CD4-positive, alpha-beta T cell treated with Interleukin-15 for 1 hour (primary cell): ENCODE measurements at regions not wholly inside any gene's neighbourhood (a gene's known extent, or its start where the extent isn't known, plus 50 kb on each side); places are given as distances from the start of the nearest gene placed in this dataset.

Experiments used
- DNase-seq: peaks from one replicate; pipeline ENCODE4 v3.0.0-alpha.2; 2020

DNA sequence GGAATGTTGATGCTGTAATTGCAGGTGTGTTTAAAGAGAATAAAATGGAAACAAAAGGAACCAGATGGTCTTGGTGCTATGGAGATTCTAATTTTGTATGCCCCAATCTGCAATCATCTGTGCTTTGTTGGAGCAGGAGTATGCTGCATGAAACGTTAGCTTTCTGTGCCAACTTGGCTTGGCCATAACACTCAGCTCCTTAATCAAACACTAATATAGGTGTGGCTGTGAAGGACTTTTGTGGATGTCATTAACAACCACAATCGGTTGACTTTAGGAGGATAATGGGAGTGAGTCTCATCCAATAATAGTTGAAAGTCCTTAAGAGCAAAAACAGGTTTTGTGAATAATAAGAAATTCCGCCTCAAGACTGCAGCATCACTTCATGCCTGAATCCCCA lies 399.2 kb downstream of the NLGN4X start:
- DNase-seq: no peak

DNA sequence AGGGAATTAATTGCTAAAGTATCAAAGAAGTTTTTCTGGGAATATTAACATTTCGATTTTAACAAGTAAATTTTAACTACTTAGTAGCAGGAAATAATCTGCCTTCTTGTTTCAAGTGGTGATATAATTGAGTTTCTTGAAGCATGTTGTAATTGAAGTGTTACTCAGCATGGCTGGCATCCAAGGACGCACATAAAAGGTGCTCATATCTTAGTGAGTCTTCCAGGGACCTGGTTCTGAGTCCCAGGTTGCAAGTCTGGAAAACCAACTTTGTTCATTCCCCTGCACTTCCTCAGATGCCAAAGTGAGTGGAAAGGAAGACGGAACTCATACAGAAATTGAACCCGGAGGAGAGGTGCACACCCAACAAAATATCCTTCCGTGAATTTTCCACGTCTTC lies 399.6 kb downstream of the NLGN4X start:
- no peak for DNase-seq

DNA sequence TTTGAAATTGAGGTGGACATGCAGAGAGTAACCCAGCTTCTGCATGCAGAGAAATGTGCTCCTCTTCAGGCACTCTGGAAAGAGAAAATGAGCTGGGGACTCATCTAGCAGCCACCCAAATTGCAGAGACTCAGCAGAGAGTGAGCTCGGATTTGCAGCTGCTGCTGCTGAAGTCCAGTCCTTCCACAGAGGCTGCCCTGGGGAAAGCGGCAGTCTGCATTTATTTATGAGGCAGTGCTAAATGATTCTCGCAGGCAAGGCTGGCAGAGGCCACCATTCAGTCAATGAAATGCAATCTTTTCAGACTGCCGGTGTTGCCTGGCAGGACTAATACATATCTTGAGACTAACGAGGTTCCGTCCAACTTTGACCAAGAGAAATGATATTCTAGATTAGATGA lies 404.8 kb downstream of the NLGN4X start:
- DNase-seq: no peak

DNA sequence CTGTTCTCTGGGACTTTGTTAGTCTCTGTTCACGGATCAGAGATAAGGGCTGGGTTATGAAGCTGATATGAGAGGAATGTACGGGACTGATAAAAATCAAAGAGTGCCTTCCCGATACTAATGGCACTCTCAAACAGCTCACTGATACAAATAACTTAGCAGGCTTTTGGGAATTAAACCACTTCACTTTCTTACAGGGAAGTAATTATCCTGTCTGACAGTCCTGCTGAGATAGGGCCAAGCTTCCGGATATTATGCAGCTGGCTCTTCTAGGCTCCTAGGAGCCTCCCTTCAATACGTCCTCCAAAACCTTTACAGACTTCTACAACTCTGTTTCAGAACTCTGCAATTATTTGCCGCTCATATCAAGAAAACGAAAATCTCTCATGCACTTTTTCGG lies 418.0 kb downstream of the NLGN4X start:
- no peak for DNase-seq

DNA sequence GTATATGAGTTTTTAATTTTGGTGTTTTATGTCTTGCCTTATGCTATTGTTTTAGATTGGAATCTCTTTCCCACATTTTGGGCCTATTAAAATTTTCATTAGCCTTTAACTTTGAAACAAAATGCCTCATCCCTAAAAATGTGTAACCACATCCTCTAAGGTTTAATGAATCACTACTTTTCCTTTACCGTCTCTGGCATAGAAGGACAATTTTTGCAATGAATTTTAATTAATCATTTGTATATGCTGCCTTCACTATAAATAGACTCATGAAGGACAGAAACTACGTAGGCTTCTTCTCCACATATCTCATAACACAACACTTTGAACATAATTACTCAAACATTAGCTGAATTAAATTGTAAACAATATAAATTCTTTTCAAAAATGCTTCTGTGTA lies 421.5 kb downstream of the NLGN4X start:
- DNase-seq: no peak

DNA sequence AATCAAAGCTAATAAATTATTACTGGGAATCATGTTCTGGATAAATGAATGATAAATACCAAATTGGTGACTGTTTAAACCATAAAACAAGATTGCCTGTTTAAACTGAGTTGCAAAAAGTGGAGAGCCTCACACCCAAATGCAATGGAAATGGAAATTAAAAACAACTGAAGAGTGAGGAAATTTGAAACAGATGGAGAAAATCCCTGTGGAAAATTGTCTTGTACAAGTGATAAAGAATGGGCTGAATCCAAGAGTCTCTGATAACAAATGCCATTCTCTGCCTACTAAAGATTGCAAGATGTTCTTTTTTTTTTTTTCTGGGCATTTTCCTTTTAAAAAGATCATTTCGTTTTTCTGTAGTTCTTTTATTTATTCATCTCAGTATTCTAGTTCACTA lies 426.3 kb downstream of the NLGN4X start:
- no peak for DNase-seq

DNA sequence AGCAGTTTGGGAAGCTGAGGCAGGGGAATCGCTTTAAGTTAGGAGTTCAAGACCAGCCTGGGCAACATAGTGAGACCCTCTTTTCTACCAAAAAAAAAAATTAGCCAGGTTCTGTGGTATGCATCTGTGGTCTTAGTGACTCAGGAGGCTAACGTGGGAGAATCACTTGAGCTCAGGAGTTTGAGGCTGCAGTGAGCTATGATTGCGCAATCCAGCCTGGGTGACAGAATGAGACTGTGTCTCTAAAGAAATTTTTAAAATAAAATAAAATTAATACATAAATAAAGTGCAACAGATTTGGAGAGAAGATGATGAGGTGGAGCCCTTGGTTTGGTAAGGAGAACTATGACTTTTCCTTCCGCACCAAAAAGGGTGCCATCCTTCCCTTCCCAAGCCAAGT lies 436.9 kb downstream of the NLGN4X start:
- DNase-seq: no peak

DNA sequence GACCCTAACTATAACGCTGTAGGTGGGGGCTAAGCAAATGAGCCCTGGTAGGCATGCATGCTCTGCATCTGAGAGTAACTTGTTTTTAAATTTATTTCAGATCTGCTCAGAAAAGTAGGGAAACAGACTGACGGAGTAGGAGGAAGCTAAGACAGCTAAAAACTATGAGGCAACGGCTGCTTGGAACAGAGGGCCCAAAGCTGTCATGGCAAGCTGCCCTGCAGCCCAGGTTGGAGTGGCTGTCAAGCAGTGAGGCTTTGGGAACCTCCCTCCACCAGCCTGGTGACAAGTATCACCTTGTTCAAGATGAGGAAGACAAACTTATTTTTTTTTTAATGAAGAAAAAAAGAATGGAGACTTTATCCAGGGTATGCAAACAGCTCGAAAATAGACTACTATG lies 439.8 kb downstream of the NLGN4X start:
- no peak for DNase-seq

DNA sequence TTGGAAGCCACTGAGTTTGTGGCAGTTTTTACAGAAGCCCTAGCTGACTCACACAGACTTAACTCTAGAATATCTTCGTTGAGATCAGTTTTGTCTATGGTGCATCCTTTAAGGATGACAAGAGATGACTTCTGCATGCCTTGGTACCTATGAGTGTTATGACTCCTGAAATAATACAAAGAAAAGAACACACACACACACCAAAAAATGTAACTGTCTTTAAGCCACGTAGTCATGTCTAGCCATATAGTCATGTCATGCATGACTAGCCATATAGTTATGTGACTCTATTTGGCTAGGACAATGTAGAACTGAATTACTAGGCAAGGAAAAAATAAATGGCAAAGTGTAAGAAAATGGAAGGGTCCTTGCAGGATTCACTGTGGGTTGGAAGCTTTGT lies 447.8 kb downstream of the NLGN4X start:
- DNase-seq: no peak

DNA sequence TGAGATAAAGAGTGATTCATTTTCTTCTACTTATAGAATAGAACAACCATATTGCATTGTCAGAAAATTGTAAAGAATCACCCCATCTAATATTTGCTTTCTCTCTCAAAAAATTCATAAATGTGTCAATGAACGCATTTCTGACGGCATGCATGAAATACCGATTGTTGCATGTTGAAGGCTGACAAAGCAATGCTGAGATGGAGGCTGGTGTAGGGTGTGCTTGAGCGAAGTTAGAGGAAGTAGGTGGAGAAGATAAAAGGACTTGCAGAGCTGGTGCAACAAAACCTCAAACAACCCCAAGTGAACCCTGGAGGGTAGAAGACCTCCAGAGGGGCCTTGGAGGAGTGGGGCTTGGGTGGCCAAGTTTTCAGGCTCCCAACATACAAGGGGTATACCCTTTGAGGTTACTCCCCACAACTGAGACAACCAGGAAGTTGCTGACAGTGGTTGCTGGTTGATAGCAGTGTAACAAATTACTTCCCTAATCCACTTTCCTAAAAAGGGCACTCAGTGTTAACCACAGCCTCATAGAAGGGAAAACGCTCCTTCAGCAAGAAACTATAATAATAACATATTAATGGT lies 452.7 kb downstream of the NLGN4X start:
- DNase-seq: no peak

DNA sequence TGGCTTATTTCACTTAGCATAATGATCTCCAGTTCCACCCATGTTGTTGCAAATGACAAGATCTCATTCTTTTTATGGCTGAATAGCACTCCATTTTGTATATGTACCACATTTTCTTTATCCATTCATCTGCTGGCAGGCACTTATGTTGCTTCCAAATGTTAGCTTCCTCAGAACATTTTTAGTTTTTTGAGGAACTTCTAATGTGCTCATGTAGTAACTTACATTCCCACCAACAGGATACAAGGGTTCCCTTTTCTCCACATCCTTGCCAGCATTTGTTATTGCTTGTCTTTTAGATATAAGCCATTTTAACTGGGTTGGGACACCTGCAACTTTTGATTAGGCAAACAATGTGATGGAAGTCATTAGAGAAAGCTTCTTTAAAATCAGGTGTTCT lies 454.2 kb downstream of the NLGN4X start:
- DNase-seq: no peak

DNA sequence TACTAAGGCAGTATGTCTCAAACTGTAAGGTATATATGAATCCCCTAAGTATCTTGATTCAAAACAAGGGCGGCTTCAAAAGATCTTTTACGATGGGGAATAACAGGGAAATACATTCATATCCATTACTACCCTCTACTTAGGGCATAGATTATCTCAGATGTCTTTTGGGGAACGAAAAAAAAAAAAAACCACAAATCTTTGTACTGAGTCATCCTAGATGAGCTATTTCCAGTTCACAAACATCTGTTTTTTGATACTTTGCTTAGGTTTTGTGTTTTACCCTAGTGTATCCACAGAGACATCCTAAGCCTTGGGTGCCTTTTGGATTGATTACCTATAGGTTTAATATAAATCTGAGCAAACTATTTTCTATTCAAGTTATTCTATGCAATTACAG lies 457.2 kb downstream of the NLGN4X start:
- no peak for DNase-seq

DNA sequence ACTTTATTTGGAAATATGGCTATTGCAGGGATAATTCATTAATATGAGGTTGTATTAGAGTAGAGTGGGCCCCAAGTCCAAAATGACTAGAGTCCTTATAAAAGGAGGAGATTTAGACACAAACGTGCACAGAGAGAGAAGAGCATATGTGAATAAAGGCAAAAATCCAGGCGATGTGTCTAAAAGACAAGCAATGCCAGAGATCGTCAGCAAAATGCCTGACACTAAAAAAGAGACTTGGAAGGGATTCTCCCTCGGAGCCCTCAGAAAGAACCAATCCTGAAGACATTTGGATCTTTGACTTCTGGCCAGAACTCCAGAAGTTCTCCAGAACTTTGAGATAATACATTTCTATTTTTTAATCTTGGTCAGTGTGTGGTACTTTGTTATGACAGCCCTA lies 472.1 kb downstream of the NLGN4X start:
- no peak for DNase-seq

DNA sequence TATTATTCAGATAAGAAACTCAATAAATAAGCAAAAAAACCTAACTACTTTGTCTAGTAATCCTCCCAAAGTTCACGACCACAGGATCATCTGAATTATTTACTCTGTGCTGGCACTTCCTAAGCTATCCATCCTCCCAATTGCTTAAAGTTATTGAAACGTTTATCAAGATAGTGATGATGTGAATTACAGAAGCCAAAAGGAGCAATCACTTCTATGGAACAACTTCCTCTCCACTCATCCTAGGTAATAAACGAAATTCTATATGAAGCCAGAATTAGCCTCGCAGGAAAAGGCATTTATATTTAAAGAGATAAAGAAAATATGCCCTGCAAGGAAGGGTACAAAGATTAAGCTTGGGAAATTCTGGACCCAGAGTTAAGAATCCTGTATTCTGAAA lies 475.4 kb downstream of the NLGN4X start:
- no peak for DNase-seq

DNA sequence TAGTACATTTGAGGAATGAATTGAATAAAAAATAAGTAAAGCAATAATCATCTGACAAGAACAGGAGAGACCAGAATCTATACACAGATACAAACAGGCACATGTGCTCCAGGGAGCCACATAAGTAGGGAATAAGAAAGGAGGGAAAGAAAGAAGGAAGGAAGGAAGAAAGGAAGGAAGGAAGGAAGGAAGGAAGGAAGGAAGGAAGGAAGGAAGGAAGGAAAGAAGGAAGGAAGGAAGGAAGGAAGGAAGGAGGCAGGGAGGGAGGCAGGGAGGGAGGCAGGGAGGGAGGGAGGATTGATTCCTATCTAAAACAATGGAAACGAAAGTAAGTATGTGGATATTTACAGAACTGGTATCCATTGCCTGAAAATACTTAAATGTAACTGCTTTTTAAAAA lies 475.8 kb downstream of the NLGN4X start:
- DNase-seq: no peak

DNA sequence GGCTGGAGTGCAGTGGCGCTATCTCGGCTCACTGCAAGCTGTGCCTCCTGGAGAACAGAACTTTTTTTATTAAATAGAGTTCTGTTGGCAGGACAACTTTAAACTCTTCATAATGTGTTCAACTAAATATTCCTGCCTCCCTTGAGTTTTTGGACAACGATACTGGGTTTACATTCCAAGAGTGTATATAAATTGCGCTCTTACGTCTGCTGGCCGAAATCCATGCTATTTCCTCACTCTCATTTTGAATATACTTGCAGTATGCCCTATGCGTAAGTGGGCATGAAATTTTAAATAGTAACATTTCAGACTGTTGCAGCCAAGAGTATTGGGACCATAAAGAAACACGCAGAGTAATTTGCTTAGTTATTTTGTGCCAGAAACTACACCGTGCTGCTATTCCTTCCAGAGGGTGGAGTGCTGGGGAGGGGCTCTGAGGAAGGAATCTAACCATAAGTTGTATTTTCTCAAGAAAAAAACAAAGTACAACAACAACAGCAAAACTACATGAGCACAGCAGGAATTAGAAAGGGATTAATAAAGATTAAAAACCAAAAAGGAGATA lies 480.0 kb downstream of the NLGN4X start:
- no peak for DNase-seq

DNA sequence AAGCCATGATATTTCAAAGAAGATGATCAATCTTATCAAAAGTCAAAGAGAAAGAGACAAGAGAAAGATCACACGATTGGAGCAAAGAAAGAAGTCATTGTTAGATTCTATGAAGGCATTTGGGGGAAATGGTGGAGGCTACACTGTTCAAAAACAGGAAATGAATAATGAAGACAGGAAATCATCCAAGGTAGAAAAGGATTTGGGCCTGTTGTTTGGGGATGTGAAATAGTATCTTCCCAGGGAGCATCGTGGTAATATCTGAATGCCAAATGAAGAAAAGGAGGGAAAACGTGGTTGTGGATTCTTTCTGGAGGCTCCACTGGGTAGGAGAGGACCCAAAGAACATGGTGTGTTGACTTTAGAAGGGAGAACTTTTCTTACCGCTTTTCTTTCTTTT lies 482.4 kb downstream of the NLGN4X start:
- DNase-seq: no peak

DNA sequence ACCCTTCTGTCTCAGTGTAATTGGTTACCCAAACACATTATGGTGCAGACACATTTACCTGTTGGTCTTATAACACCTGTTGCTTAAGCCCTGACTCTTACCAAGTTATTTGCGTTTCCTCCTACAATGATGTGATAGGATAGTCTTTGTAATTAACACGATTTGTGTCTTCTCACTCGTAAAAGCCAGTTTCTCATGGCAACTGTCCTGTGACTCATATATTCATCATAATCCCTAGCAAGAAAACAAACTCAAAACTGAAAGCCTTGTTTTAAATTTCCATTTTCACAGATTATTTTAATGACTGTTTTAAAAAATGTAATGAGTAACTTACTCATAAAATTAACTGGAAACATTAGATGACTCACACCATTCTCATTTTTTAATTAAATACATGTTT lies 495.2 kb downstream of the NLGN4X start:
- DNase-seq: no peak

DNA sequence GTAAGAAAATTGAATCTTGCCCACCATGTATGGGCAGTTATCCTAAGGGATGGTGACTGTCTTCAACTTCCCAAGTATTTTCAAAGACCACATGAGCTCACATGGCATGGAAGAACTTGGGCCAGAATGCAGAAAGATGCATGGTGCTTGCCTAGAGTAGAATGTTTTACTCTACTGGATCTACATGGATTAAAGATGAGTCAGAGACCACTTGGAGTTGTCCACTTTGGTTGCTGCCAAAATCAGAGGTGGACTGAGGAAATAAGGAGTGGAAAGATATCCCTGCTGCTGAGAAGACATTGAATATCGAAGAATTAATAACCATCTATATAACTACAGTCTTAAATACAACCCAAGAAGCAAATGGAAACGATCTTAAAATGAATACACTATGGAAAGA lies 498.1 kb downstream of the NLGN4X start:
- DNase-seq: no peak

DNA sequence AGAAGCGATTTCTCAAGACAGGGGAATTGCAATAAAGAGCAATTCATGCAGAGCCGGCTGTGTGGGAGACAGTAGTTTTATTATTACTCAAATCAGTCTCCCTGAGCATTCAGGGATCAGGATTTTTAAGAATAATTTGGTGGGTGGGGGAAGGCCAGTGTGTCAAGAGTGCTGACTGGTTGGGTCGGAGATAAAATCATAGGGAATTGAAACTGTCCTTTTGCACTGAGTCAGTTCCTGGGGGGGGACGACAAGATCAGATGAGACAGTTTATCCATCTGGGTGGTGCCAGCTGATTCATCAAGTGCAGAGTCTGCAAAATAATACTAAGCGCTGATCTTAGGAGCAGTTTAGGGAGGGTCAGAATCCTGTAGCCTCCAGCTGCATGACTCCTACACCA lies 502.4 kb downstream of the NLGN4X start:
- DNase-seq: peak; percentile 22

DNA sequence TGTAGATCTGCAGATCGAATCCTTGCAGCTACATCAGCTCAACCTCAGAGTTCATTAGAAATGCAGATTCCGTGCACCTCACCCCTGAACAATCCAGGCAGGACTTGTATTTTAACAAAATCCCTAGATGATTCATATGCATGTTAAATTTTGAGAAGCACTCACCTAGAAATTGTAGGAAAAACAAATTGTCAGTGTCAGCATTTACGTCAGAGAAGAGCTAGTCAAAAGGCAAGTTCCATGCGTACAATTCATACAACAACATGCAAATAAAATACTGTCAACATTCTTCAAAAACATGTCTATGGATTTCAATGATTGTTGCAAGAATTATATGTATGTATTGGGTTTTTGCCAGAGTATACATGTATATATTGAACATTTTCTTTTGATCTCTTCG lies 504.5 kb downstream of the NLGN4X start:
- no peak for DNase-seq

DNA sequence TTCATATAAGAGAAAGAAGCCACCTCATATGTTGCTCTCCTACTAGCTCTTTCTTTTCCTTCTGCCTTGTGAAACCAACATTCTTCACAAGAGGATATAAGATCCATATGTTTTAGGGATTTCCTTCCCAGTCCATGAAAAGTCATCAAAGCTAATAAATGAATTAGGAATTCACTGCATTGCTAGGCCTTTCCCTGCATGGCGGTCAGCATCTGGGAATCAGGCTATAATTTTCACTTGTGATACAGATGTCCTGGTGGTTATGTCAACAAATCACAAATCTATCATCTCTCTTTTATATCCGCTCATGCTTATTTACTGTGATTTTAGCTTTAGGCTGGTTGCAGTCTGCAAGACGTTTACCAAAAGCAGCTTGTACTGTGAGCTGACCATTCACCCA lies 510.0 kb downstream of the NLGN4X start:
- DNase-seq: no peak

DNA sequence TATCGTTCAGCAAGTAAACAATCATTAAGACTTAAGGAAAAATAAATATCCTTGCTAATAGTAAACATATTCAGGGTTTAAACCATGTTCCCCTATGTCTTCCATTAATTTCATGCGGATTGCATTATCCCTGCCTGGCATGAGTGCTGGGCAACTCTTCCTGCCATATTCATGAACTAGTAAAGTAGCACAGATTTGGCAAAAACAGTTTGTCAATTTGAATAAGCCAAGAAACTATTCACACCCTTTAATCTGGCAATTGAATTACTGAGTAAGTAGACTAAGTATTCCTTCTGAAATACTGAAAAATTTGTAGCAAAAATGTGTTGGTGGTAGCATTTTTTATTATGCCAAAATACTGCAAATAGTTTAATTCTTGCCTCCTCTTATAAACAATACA lies 512.0 kb downstream of the NLGN4X start:
- no peak for DNase-seq

DNA sequence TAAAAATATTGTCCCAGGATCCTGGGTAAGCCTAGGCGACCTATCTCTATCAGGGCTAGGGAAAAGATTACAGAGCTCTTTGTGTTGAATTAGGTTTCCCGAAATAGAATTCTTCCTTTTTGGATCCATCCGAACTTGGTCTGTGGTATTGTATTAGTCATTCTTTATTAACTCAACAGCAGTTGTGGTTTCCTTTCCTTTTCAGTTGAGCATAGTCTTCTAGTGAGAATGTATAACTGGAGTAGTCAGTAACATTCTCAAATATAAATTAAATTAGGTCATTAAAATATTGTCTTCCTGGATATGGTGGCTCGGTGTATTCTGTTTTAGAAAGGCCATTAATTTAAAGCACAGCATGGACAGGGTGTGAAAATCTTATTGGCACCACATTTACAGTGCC lies 520.4 kb downstream of the NLGN4X start:
- no peak for DNase-seq

DNA sequence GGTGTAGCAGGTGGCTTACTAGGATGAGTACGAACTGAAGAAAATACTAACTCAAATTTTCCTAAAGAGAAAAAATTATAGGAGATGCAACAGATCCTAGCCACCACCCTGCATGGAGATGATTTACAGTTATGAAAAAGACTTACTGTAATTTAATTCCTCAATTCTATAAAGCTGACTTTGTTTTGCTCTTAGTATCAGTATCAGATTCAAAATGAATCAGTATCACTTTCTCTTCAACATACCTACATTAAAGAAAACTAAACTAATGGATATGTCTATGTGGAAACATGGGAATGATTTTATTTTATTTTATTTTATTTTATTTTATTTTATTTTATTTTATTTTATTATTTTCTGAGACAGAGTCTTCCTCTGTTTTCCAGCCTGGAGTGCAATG lies 525.8 kb downstream of the NLGN4X start:
- DNase-seq: no peak

DNA sequence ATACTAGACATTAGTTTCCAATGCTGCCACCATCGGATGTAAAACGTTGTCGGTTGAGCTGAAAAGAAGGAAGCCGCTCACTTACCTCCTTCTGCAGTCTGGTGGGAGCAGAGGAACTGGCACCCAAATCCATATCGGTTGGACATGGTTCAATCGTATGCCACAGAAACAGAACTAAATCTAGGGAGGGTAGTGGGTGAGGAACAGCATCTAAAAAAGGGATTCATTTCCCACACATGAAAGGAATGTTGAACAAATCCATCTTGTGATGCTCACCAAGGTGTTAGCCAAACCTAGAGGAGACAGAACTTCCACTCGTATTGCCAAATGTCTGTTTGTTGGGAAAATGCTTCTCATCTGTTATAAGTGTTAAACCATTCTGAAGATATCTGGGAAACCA lies 532.7 kb downstream of the NLGN4X start:
- no peak for DNase-seq
